Heart right ventricle (tissue), 16 donors: ENCODE measurements at regions not wholly inside any gene's neighbourhood (a gene's known extent, or its start where the extent isn't known, plus 50 kb on each side); places are given as distances from the start of the nearest gene placed in this dataset.

Source experiments
- ATAC-seq, 8 donors: fragments of 200-7000 bp; cut with Tn5 transposase; one replicate each; pipeline ENCODE4 v1.9.1; 2020; ENCODE audit warnings: mild to moderate bottlenecking in 8 of 8, moderate library complexity in 8 of 8, moderate number of reproducible peaks in 1 of 8
- DNase-seq, 2 donors: peaks; one replicate each; pipeline ENCODE4 v3.0.0-alpha.2; 2020
- H3K27ac ChIP-seq, 10 donors: fragments of 200-600 bp; sonication (generic) in 2 of 10; one replicate each; pipeline versions ENCODE4 v1.5.0 to v1.8.0; 2020 to 2022; ENCODE audit warnings: mild to moderate bottlenecking in 3 of 10
- H3K27me3 ChIP-seq, 7 donors: fragments of 200-600 bp; one replicate each; pipeline ENCODE4 v1.8.0; 2021 to 2022; ENCODE audit warnings: mild to moderate bottlenecking in 2 of 7
- H3K36me3 ChIP-seq, 9 donors: fragments of 200-600 bp; sonication (generic) in 1 of 9; one replicate each; pipeline versions ENCODE4 v1.5.0 to v1.8.0; 2020 to 2022; ENCODE audit warnings: mild to moderate bottlenecking in 2 of 9
- H3K4me1 ChIP-seq, 9 donors: fragments of 200-600 bp; sonication (generic) in 1 of 9; one replicate each; pipeline versions ENCODE4 v1.5.0 to v1.8.0; 2020 to 2022; ENCODE audit warnings: mild to moderate bottlenecking in 4 of 9
- H3K4me3 ChIP-seq, 10 donors: fragments of 200-600 bp; sonication (generic) in 2 of 10; one replicate each; pipeline versions ENCODE4 v1.5.0 to v1.8.0; 2020 to 2022; ENCODE audit warnings: mild to moderate bottlenecking in 7 of 10, moderate library complexity in 2 of 10
- H3K9me3 ChIP-seq, 11 donors: fragments of 200-600 bp in 10 of 11; sonication (generic) in 2 of 11; one replicate each; pipeline versions ENCODE4 v1.5.0 to v1.8.0; 2013 to 2022; ENCODE audit warnings: mild to moderate bottlenecking in 2 of 11, control low read depth in 1 of 11, moderate library complexity in 1 of 11
- WGBS, 2 donors: extraction: QIAGEN DNeasy Blood & Tissue Kit; methylation state at CpG; one replicate each; pipeline ENCODE4 v1.1.7; 2013; ENCODE audit warnings: inconsistent platforms in 1 of 2; 5-methylcytosine and 5-hydroxymethylcytosine counted together
- intact Hi-C, 10 donors: fragments of 100-400 bp; cut with DNase I; formaldehyde crosslinking; loops; one replicate each; pipeline versions ENCODE4 v1.11.1 to v1.14.2; 2022
- TF ChIP-seq, protein P1 (sequence below), 9 donors: fragments of 200-600 bp; sonication (generic) in 2 of 9; IDR thresholded peaks; one replicate each; pipeline versions ENCODE4 v1.5.0 to v1.8.0; 2021 to 2022; ENCODE audit warnings: antibody characterized with exemption in 9 of 9, mild to moderate bottlenecking in 5 of 9, moderate library complexity in 1 of 9
- donor health status: Arrhythmogenic right ventricular cardiomyopathy.
- donor health status: ischemic (EF 13 %, LVEDD 7.1; RV severe dilation, severe dysfunction).
- donor health status: healthy with polysubstance abuse.
- donor health status: DM: no; HTN: yes; CAD: no.
- donor health status: DM: no; HTN: no; CAD: no.
- donor health status: ischemic (EF 25% LVEDD 6.9; RV normal size, moderate dysfunction).
- donor health status: ischemic (EF 25% LVEDD 5.7; RV mildly dilated, moderate dysfunction).
- donor health status: healthy.
- donor health status: DM: yes; HTN: yes; CAD: no.
- donor health status: Ischemic cardiomyopathy.
- donor health status: ischemic (EF 35%, LVEDD 5.7; RV mildly dilated, moderate dysfunction).
- donor health status: nonischemic (EF 11% LVEDD 7.7; RV severe dilation, severe dysfunction).
- donor health status: DM: yes; HTN: yes; CAD: no.
- donor health status: PGD.
- donor health status: ischemic (EF 29% LVEDD 5.4; RV normal size, mild dysfunction).
- donor health status: nonischemic (EF 23%, LVEDD 6.1; RV moderate dilation, normal function).

DNA sequence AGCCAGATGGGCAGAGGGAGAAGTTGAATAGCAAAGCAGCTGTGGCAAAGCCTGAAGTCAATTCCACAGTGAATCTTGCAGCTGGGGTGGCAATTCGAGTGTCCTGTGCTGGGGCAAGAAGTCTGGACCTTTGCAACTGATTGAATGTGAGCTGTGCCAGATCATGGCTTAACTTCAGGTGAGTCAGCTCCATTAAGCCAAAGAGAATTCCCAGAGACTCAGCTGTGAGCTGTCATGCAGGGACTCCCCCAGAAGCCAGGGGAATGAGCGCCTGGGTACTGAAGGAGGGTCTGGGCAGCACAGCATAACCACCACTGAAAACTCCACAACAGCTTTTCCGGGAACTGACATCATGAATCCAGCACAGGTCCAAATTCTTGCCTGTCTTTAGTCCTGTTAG, 153.5 kb upstream of the TRPC7 start:
- H3K27ac ChIP-seq: no peak overlapping the region
- TF ChIP-seq, protein P1, sequence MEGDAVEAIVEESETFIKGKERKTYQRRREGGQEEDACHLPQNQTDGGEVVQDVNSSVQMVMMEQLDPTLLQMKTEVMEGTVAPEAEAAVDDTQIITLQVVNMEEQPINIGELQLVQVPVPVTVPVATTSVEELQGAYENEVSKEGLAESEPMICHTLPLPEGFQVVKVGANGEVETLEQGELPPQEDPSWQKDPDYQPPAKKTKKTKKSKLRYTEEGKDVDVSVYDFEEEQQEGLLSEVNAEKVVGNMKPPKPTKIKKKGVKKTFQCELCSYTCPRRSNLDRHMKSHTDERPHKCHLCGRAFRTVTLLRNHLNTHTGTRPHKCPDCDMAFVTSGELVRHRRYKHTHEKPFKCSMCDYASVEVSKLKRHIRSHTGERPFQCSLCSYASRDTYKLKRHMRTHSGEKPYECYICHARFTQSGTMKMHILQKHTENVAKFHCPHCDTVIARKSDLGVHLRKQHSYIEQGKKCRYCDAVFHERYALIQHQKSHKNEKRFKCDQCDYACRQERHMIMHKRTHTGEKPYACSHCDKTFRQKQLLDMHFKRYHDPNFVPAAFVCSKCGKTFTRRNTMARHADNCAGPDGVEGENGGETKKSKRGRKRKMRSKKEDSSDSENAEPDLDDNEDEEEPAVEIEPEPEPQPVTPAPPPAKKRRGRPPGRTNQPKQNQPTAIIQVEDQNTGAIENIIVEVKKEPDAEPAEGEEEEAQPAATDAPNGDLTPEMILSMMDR (IDR thresholded peaks at IDR 0.05): no peak
- intact Hi-C loops: no loop called here
- H3K4me1 ChIP-seq: no peaks in the 10 kb centered on the region
- DNase-seq (no peak), ATAC-seq (no peak)
- no peaks in the 10 kb centered on the region for H3K36me3 ChIP-seq
- no peak overlapping the region for H3K4me3 ChIP-seq
- whole genome bisulfite sequencing, 2 donors: 61 to 71% methylated on average over 3 of the region's 3 CpGs
- no peaks in the 10 kb centered on the region for H3K9me3 ChIP-seq
- peaks cover 0 to 36% (median 0%) of the 10 kb centered on the region in 7 donors for H3K27me3 ChIP-seq

DNA sequence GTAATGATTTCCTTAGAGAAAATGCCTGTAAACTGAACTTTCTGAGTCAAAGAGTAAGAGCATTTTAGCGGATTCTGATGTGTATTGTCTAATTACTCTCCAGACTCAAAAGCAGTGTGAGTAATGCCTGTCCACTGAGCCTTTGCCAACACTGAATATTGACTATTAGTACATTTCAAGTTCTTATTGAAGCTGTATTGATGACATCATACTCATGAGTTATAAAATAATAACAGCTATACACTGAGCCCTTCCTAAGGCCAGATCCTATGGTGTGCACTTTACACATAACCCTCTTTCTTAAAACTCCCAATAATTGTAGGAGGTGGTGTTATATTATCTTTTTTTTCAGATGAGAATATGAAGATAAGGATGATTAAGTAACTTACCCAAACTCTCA, 152.8 kb upstream of the TRPC7 start:
- Histone ChIP-seq H3K27ac (no peak overlapping the region), H3K4me1 (no peaks in the 10 kb centered on the region), H3K36me3 (no peaks in the 10 kb centered on the region), H3K27me3 (peaks cover 0 to 36% (median 0%) of the 10 kb centered on the region in 7 donors), H3K9me3 (no peaks in the 10 kb centered on the region), H3K4me3 (no peak overlapping the region)
- TF ChIP-seq, protein P1 (IDR thresholded peaks at IDR 0.05): no peak
- DNase-seq (no peak), ATAC-seq (no peak)
- WGBS, 2 donors: 93 to 96% methylated on average over 1 of the region's 1 CpG
- intact Hi-C loops: no loop called here

DNA sequence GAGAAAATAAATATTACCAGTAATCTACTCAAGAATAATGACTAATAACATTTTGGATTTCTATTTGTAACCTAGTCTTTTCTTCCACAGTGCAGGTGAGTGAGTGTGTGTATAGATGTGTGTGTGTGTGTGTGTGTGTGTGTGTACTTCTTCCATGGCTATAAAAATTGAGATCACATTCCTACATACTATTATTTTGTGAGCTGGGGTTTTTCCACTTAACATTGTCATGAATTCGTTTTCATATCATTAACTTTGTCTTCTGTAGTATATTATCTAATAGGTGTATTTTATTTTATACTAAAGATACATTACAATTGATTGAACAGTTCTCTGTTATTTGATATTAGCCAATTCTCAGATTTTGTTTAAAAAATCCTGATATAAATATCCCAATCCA, 152.4 kb upstream of the TRPC7 start:
- 1 to 58% methylated on average over 1 of the region's 1 CpG for WGBS, 2 donors
- intact Hi-C loops: no loop called here
- TF ChIP-seq, protein P1 (IDR thresholded peaks at IDR 0.05): no peak
- H3K4me1 ChIP-seq: no peaks in the 10 kb centered on the region
- ATAC-seq (no peak), DNase-seq (no peak)
- no peak overlapping the region for H3K27ac ChIP-seq
- H3K27me3 ChIP-seq: peaks cover 0 to 36% (median 0%) of the 10 kb centered on the region in 7 donors
- no peaks in the 10 kb centered on the region for H3K36me3 ChIP-seq
- H3K9me3 ChIP-seq: no peaks in the 10 kb centered on the region
- no peak overlapping the region for H3K4me3 ChIP-seq

DNA sequence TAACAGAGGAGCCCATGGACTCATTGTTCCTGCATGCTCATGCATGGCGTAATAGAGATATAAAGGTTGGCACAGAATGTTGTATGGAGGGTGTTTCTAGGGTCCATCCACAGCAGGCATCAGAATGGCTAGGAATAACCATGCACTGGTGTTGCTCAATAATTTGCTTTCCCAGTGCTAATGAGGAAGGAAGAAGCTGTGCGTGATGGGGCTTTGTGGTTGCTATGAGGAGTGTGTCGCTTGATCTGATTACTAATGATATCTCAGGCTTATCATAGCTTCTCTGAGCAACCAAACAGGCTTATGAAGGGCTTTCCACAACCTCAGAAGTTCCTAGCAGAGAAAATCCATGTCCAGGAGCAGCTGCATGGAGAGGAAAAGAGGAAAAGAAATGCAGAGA, 151.3 kb upstream of the TRPC7 start:
- peaks cover 0 to 36% (median 0%) of the 10 kb centered on the region in 7 donors for H3K27me3 ChIP-seq
- H3K27ac ChIP-seq: no peak overlapping the region
- intact Hi-C loops: no loop called here
- DNase-seq: no peak
- no peak for ATAC-seq
- H3K4me3 ChIP-seq: no peak overlapping the region
- H3K36me3 ChIP-seq: no peaks in the 10 kb centered on the region
- TF ChIP-seq, protein P1 (IDR thresholded peaks at IDR 0.05): no peak
- WGBS, 2 donors: 61% methylated on average over 3 of the region's 3 CpGs
- H3K9me3 ChIP-seq: no peaks in the 10 kb centered on the region
- no peaks in the 10 kb centered on the region for H3K4me1 ChIP-seq
